ENCODE measurements at regions not wholly inside any gene's neighbourhood (a gene's known extent, or its start where the extent isn't known, plus 50 kb on each side); places are given as distances from the start of the nearest gene placed in this dataset.
"Not testable (repeated sequence)": the region's sequence is repeated elsewhere in the genome, so short reads cannot be mapped to it uniquely, and the experiment has no call there.

DNA sequence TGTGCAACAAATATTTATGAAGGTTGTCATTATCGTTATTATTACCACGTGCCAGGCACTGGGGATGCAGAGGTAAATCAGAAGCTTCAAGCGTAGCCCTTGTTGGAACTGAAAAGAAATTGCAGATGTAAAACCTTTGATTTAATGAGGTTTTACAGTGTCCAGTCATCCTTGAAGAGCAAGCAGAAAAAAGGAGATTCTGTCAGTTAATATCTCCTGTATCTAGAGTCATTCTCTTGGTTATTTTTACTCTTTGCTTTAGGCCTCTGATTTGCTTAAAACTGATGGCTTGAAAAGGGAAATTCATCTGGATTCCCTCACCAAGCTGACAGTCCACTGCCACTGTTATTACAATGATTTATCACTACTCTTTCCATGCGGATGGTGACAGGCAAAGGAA is 179.3 kb downstream of the GALC start:
- no peak for DNase-seq

DNA sequence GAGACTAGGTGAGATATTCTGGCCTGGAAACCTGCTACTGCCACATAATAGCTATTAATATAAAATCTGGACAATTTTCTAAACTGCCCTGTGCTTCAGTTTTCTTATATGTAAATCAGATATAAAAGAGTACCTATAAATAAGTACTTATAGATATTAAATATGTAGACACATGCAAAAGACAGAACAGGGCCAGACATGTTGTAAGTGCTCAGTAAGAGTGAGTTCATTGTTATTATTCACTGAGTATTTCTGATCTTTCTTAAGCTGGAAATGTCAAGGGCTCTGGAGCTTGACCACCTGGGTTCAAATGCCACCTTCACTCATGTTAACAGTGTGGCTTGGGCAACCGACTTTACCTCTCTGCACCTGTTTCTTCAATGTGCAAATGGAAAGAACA is 179.8 kb downstream of the GALC start:
- DNase-seq, result no peak

DNA sequence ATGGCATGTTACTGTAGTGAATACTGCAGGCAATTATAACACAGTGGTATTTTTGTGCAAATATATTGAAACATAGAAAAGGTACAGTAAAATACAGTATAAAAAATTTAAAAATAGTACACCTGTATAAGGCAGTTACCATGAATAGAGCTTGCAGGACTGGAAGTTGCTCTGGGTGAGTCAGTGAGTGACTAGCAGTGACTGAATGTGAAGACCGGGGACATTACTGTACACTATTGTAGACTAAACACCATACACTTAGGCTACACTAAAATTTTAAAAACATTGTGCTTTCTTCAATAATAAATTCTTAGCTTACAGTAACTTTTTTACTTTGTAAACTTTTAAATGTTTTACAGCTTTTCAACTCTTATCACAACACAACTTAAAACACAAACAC is 181.7 kb downstream of the GALC start:
- DNase-seq, result no peak

DNA sequence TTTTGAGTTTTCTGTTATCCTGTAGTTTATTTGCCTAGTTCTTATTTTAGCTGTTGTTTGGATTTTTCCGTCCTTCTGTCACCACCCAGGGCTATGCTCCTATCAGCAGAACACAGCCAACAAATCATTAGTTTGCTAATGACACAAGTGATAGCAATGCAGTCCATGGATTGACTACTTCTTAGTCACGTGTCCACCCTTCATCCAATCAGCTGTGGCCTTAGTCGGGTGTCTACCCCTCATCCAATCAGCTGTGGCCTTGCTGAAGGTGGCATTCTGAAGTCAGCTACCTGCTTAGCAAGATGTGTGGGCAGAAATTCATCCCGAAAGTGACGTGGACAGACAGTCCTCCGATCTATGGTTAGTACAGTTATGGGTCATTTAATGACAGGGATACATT is 182.3 kb downstream of the GALC start:
- DNase-seq, result no peak

DNA sequence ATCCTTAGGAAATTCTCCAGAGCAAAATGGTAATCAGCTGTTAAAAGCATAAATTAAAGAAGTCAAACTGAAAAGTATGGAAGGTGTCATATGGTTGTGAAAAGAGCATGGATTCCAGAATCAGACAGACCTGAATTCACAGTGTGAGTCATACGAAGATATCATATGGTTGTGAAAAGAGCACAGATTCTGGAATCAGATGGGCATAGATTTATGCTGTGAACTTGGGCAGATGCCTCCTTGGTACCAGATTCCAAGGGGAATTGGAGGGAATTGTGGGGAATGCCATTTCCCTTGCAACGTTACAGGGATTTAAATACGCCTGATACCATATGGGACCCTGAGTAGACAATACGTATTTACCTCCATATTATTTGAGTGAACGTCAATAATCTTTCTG is 183.7 kb downstream of the GALC start:
- DNase-seq, result no peak

DNA sequence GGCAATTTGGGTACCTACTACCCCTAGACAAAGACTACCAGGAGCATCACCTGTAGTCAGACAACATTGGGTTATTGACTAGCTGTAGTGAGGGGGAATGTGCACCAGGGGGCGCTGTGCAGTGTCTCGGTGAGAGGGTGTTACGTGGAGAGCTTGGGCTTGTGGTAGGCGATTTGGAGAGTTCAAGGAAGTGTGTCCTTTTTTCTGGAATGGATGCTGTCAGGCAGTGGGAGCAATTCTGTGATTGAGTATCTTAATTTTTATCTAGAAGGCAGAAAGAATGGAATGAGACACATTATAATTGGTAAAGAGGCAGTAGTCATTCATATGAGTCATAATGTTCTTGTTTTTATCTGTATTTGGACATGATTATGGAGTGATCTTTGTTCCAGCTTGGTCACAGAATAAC is 187.7 kb downstream of the GALC start:
- peak; percentile 86 for DNase-seq

DNA sequence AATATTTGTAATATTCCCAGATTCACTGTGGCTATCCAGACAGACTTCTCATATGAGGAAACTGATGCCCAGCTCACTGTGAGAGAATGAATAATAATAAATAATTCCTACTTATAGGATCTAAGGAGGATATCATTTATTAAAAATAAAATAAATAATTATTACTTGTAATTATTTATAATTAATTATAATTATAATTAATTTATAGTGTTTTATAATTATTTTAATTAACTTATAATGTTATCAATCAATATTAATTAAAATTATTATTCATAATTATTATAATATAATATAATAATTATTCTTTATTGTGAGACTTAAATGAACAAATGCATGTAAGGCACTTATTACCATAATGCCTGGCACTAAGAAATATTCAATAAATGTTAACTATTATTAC is 192.8 kb downstream of the GALC start:
- DNase-seq, result no peak

DNA sequence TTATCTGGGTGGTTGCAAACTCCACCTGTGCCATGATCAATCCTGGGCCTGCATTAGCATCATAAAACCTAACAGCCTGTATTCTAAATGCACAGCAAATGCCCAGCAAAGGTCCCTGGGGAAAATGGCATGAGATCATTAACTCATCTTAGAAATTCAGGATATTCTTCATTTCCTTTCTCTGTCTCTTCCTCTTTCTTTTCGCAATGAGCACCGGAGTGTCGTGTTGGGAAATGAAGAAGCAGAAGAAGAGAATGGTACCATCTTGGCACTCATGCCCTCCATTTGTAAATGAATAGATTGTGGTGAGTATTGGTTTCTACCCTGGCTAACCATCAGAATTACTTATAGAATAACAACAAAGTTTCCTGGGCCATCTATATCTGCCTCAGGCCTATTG is 193.6 kb downstream of the GALC start:
- DNase-seq, result no peak

DNA sequence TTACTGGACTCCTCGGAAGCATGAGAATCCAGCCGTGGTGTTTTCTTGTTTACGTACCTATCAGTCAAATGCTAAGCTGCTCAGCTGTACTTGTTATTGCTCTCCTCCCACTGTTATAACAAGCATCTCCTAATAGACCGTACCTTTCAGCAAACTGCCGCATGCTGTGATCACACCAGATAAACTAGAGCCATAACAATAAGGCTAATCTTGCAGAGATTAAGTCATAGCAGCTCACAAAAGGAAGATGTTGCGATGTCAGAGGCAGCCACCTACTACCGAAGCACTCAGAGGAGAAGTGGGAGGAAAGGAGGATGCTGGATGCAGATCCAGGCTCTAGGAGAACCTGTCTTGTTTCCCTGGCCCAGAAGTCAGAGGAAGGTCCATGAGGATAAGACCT is 196.0 kb downstream of the GALC start:
- no peak for DNase-seq

DNA sequence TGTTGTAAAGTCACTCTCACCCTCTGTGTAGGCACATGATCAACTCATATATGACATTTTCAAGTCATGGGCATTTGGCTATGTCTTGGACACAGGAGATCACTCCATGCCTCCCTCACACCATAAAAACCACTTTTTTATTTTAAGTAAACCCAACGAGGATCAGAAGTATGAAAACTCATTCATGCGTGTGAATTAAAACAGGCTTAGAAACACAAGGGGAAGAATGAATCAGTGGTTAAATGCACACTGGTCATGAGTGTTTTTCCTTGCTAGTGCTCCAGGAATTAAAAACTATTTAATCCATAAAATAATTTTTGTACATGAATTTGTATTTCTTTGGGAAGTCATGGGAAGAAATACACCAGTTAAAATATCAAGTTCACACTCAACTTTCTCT is 198.4 kb downstream of the GALC start:
- no peak for DNase-seq

DNA sequence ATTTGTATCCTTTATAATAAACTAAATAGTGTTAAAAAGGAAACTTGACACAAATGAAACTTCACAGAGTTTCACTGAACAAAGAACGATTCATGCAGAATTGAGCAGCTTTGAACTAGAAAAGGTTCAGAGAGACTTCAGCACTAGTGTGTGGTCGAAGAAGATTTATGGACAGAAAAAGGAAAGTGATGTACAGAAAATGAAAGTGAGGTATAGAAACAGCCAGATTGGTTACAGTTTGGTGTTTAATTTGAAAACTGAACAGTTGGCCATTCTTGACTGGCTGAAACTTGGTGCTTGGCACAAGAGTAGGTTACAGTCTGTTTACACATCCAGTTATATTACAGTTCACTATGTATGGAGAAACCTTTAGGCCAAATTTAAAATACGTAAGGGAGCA is 207.1 kb downstream of the GALC start:
- no peak for DNase-seq

DNA sequence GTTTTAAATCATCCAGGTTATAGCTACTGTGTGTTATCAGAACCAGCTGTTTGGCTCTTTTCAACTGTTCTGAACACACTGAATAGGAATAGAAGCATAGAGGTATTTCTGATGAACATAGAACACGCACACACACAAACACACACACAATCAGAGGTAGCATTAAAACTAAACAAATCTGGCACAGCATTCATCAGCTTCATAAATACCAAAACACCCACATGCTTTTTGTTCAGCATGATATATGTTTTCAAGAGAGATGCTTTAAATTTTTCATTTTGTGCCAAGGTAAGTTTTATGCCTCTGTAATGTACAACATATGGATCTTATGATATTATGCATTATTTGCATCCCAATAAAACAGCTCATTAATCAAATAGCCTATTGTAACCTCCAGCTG is 208.6 kb downstream of the GALC start:
- DNase-seq, result no peak

DNA sequence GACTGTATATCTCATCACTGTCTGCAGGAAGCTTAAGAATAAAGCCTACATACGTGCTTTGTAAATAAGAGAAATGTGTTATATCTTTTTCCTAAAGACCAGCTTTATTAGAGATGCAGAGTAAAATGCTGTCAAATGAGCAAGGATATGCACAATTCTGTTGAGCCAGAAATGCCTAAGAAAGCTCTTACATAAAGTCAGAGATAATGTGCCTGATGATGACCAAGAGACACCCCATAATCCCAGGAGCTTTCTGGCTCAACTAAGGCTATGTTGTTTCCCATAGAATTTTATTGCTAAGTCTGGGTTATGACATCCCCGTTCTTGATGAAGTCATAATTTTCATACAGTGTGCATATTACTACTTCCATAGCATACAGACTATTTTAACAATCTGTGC is 209.9 kb downstream of the GALC start:
- no peak for DNase-seq

DNA sequence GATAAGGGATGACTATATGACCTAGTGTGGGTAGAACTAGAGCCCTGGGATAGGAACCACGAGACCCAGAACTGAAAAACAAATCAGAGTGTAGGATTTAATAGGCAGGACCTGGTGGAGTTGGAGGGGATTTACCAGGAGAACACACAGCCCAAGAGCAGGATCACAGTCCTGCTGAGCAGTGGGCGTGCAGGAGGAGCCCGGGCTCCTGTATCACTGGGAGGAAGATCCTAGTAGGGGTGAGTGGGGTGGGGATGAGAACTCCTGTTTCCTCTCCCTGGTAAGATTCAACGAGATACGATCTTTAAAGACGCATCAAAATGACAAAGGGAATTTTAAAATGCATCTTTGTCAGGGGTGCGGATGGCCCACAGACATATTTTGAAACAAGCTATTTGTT is 220.1 kb downstream of the GALC start:
- DNase-seq, result no peak

DNA sequence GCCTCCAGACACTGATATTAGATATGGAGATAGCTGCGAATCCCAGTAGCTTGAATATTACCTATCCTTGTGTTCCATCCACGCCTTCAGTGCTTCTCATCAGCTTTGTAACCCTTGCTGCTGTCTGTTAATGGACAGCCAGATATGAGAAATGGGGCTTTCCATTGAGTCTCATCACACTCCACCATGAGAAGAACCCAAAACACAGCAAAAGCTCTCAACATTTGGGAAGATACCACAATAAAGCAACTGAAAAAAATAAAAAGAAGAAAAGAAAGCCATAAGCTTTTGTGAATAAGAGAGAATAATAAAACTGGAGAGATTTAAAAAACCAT is 225.4 kb downstream of the GALC start:
- no peak for DNase-seq

DNA sequence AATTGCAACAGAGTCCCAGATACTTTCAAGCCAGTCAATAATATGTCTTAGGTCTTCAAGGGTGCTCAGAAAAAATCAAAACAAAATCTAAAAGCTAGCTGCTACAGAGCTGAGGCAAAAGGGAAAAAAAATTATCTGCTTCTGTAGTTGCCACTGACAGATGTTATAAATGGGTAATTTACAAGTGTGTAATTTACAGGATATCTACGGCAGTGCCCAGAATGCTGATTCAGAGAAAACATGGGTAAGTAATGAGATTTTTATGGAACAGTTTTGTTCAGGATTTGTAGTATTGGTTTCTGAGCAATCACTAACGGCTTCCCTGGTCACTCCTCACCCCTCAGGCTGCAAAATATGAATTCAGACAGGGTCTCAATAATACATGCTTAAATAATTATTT is 234.1 kb downstream of the GALC start:
- no peak for DNase-seq

DNA sequence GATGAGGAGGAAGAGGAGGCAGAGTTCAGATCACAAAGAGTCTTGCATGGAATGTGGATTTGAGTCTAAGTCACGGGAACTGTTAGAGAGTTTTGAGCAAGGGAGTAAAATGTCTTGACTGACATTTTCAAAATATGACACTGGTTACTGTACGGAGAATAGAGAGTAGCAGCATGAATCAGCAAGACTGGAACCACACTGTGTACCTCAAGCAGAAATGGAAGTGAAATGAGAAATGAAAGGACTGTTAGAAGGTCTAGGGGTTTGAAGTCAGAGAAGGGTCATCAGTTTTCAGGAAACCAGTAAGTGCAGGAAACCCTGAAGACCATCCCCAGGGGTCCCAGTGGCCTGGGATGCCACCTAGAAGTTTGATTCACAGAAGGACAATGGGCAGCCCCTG is 236.3 kb downstream of the GALC start:
- DNase-seq, result no peak

DNA sequence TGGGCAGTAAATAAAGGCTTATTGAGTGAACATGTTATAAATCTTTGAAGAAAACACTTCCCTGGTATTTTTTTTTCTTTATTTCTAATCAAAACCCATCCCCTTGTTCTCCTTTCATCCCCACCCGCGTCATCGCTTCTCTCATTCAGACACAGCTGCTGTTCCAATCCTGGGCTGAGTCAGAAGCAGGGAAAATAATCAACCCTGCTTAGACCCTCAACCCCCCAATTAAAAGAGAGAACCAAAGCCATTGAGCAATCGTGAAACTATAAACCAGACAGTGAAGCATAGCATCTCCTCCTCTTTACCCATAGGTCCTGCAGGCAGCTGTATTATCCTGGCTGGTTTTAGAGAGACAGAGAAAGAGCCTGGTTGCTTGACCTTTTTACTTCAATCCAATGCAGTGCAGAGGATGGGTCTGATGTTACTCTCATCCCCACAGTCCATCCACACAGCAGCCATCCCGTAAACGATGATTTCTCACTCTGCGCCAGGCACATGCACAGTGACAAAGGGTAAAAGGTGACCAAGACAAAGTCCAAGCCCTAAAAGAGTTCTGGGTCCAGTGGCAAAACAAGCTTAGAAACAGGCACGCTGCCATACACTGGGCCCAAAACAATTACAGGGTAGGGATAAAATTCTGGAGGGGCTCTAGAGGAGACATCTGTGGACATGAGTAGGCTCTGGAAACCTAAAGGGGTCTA is 238.3 kb downstream of the GALC start:
- no peak for DNase-seq

DNA sequence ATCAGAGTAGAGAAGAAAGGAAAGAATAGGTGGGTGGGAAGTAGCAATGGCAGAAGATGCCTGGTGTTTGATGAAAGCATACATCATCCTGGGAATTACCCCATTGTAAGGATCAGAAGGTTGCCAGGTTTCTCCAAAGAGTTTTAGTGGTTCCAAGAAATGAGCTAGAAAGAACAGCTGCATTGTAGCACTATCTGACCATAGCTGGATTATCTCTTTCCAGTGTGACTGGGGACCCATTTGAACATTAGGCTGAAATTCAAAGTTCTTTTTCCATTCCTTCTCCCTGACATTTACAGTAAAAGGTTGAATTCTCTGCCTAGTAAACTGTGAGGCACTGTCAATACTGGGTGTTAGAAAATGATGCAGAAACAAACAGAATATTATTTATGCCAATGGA is 244.4 kb downstream of the GALC start:
- no peak for DNase-seq

DNA sequence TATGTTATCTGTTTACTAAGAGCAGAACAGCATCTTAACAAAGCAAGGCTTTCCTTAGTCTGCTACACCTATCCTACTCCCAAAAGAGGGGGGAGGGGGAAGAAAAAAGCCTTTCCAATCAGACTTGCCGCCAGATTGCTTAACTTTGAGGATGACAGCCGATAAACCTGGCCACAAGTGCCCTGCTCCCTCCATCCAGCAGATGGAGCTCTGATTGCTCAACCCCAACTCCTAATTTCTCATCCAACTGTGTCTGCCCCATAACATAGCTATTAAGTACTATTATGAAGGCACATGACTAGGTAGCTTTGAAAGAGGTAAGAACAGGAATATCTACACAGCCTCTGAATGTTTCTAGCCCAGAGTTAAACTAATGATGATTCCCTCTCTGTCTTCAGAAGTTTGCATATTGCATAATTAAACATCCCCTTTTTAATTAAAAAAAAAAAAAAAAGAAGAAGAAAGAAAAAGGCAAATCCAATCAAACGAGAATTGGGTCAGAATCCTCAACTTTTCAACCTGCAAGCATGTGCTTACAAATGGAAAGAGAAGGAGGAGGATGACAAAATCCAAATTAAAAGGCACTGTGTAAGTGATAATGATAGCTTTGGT is 247.4 kb downstream of the GALC start:
- DNase-seq, result no peak

DNA sequence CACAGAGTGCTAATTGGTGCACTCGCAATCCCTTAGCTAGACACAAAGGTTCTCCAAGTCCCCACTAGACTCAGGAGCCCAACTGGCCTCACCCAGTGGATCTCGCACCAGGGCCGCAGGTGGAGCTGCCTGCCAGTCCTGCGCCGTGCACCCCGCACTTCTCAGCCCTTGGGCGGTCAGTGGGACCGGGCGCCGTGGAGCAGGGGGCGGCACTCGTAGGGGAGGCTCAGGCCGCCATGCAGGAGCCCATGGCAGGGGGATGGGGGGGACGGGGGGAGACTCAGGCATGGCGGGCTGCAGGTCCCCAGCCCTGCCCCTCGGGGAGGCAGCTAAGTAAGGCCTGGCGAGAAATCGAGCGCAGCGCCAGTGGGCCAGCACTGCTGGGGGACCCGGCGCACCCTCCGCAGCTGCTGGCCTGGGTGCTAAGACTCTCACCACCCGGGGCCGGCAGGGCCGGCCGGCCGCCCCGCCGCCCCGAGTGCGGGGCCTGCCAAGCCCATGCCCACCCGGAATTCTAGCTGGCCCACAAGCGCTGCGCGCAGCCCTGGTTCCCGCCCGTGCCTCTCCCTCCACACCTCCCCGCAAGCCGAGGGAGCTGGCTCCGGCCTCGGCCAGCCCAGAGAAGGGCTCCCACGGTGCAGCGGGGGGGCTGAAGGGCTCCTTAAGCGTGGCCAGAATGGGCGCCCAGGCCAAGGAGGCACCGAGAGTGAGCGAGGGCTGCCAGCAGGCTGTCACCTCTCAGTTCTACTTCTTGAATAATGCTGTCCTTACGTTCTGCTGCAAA is 258.2 kb downstream of the GALC start:
- DNase-seq, result not testable (repeated sequence)

DNA sequence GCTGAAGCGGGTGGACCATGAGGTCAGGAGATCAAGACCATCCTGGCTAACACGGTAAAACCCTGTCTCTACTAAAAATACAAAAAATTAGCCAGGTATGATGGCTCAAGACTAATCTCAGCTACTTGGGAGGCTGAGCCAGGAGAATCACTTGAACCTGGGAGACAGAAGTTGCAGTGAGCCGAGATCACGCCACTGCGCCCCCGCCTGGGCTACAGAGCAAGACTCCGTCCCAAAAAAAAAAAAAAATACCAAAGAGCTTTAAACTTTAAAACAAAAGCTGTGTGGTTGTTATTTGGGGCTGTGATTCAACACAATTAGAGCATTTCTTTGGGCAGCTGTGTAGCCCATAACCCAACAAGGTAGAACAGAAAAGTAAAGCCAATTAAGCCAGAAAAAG is 259.9 kb downstream of the GALC start:
- DNase-seq, result not testable (repeated sequence)

DNA sequence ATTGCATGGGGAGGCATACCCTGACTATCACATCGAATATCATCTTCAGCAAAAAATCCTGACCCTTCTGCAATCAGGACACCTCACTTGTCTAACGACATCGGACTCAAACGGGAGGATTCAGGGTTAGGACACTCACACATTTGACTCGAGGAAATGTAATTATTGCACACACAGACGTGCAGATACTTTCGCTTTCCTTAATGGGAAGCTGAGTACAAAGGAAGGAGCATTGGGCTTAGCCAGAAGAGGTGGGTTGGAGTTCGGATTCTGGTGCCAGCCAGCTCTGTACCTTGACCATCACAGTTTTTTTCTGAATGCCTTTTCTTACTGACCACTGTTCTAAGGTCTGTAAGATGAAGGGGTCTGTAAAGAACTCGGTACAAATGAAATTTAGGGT is 260.4 kb downstream of the GALC start:
- DNase-seq, result no peak

DNA sequence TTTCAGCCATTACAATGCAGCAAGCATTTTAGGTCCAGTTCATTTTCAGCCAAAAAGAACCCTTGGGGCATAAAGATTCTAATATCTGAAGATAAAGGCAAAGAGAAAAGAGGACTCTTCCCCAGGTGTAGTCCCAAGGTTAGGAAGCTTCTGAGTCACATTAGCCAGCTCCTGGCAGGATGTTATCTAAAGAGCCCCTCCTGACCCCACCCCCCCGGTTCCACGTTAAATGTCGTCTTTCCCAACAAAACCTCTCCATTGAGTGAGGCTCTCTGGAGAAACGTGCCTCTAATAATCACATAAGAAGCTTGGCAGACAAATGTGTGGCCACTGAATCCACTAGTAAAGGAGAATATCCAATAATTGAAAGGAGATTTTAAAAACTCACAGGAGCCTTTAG is 267.7 kb downstream of the GALC start:
- no peak for DNase-seq

All from activated CD8-positive, alpha-beta memory T cell treated with anti-CD3 and anti-CD28 coated beads, Interleukin-2, amount 50 U/mL, for 48 hours (primary cell).